ENCODE measurements at regions not wholly inside any gene's neighbourhood (a gene's known extent, or its start where the extent isn't known, plus 50 kb on each side); places are given as distances from the start of the nearest gene placed in this dataset.

DNA sequence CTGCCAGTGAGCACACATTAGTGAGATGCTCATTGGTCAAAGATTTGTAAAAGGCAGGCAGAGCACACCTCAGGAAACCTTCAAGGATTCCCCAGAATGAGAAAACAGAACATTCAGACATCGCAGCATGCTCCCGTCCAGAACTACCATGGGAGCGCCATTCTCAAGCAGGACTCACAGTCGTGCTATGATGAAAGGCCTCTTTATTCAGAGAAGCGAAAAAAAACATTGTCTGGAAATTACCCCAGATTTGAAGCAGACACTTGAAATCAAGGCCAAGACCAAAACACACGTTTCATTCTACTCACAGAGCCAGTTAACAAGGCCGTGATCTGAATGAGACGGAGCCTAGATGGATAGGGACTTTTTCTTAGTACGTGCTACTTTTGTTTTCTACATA, 961.8 kb upstream of the TENM3 start:
- DNase-seq: no peak

DNA sequence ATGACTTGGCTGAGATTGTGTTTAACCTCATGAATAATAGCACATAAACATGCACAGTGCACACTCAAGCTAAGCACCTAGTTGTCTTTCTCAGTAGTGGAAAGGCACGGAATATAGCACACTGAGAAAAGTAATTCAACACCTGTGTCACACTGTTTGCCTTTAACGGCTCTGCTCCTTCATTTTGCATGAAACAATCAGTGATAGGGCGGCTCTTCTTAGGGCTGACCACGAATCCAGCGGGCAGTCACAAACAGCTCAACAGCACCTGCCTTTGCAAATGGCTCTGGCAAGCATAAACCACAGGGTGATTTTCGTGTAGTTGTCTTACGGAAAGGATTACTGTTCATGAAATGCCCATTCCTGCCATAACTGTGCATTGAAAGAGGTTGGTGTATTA, 954.0 kb upstream of the TENM3 start:
- no peak for DNase-seq

DNA sequence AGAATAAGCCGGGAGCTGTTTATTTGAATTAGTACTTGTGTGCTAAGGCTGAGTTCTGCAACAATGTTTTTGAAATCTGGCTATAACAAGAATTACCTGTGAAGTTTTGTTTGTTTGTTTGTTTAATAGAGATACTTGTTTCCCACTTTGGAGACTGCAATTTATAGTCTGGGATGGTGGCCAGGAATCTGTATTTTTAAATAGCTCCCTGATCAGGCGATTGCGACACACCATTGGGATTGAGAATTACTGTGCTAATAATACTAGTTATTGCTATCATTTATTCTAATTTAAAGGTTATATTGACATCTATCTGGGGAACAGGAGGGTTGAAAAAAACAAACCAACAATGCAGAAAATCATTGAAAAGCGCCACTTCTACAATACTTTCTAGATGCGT, 951.6 kb upstream of the TENM3 start:
- no peak for DNase-seq

DNA sequence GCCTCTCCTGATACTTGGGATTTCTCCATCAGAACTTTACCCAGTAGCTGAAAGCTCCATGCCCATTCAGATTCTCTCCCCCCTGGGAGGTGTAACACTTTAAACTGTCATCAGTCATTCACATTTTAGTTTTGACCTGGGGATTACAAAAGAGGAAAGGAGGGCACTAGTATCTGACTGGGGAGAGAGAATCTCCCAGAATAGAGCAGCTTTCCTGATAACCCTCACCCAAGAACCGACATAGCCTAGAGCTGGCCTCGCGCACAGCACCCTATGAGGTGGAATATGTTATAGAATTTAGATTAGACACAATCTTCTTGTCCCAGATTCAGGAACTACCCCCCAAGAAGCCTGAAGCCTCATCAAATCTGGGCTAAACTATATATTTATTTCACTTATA, 950.2 kb upstream of the TENM3 start:
- DNase-seq: no peak

DNA sequence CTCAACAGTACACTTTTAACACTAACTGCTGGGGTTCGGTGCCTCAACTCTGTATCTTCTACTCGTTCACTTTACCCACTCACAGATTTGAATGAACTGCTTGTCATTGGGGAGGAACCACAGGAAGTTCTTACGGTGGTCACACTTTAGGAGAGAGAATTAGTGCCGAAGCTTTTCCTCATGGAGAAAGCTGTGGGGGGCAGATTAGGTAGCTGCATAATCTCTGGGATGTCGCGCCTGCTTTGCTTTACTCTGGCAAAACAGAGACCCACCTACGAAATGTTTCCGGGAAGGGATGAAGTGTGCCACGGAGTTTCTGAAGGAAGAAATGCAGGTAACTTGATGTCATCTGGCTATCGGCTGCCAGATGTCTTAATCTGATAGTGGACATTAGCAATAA, 949.7 kb upstream of the TENM3 start:
- DNase-seq: no peak

DNA sequence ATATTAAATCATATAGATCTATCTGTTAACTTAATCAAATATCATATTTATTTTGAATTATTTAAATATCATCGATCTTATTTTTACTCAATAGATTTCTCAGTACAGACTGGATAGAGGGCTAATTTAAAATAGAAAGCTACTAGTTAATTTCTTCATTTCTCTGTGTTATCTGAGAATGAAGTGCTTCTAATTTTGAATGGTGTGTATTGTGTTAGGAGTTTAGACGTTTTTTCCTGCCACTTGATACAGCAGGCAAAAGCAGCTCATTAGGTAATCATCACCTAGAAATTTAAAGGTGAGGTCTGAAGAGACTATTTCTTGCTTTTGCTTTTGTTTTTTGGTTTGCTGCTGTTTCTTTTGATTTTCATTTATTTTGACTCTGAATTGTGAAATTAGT, 948.8 kb upstream of the TENM3 start:
- no peak for DNase-seq

DNA sequence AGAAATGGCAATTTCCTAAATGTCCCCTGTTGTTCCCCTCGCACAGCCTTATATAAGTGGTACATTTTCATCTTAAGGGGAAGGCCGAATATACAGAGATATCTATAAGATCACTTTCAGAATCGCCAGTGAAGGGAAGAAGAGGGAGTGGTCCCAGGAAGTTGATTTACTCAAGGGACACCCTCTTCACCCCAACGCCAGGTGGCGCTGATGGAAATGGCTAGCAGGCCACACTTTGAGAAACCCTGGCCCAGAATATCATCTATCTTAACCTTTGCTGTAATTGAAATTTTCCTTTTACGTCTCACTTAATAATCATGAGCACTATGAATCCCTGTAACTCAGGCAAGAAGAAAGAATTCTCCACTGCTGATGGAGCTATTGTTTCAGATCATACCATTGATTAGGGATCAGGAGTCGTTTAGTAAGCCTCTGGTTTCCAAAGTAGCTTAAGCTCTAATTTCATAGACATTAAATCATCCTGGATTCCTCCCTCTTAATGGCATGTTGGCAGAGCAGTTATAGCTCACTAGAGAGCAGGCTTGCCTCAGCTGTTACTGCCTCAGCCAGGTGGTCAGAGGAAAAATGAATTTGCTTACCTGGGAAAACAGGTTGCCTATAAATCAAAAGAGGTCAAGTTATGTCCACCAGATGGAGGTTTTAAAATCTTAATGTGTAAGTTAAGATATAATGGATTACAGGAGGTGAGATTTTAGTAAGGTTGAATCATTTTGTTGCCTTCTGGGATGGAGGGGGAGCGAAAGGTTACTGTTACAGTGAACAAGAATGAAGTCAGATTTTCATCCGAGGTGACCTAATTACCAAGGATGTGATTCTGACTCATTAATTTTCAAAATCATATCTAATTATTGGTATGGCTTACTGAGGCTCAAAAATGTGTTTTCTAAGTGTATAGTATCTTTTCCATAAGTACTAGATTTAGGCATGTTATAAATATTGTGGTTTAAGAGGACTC, 941.2 kb upstream of the TENM3 start:
- peak; percentile 71 for DNase-seq

DNA sequence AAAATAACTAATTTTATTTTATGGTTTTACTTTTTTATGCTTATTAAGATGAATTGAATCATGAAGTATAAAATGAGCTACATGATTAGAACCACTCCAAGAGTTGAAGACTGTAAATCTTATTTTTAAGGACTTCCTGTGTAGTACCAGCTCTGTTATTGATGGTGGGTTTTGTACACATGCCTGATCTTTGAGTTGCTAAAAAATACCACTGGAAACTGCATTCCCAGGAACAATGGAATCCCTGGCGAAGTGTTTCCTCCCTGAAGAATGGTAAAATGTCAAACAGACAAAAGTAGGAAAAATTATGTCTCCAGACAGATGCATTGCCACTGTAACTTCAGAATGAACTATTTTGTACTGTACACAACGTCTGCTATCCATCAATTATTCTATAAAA, 935.4 kb upstream of the TENM3 start:
- DNase-seq: no peak

DNA sequence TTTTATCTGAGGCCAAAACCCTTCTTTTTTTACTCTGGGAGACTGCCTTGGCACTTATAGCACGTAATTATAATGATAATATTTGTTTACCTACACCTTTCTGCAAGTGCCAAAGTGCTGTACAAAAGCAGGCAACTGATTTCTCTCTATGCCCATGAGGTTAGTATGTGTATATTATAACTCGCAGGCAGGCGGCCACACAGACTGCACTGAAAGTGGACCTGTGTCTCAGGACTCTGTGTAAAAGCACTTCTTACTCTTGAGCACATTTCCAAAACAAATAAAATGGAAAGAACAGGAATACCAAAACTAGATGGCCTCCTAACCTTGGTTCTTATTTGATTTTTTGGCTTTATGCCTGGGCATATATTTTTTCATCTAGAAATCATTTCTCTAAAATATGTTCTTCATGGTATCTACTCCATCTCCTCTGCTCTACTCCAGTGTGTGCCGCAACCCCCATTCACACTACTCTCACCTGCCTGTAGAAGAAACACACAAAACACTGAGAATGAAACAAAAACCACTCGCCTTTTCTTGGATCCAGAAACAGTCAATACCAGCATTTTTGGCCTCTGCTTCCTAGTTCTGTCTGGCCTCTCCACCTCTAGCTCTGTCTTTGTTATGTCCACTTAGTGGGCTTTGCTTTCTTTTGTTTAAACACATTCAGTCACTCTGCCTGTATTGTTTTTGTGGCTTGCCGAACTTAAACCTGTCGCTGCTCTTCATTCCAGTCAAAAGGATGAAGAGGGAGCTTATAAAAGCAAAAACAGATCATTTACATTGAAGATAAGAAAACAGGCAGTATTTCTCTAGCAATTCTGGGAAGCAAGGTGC, 934.5 kb upstream of the TENM3 start:
- DNase-seq: no peak

DNA sequence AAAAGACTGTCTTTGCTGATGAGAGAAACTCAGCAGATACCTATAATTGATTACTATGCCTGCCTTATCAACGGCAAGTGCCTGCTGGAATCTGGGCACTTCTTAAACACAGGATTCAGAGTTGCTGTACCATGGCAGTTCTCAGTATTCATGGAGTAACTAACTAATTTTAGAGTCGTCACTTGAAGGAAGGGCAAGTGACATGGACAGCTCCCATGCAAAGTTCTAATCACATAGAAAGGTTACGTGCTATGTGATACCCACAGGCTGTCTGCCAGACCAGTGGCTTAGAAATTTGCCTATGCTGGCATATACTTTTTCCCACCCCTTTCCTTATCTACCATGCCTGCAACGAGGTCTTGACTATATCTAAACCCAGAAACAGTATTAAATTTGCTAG, 931.1 kb upstream of the TENM3 start:
- DNase-seq: no peak

DNA sequence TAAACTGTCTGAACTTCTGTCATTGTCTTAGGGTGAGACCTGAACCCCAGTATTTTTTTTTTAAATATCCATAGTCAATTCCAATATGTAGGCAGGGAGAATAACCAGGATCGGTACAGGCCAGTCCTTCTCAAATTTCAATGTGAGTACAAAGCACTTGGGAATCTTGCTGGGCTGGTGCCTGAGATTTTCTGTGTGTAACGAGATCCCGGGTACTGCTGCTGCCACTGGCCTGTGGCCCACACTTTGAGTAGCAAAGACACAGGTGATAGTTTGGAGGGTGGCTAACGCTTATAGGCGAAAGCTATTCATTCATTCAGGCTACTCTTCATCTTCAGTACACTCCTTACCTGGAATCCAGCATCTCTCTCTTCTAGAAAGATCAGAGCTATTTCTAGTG, 923.6 kb upstream of the TENM3 start:
- DNase-seq: no peak

DNA sequence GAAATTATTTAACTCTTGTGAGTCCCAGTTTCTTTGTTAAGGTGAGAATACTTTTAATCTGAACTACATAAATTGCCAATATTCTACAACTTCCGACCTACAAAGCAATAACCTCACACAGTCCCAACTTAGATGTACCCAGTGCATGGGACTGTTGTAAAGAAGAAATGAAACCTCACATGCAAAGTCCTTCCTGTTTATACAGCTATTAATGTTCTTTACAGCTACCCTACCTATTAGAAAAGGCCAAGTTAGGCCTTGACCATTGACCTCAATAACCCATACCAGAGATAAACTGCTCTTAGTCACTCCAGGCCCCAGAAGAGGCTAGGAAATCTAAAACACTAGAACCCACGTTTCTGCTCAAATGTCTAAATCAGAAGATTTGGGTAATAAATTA, 920.1 kb upstream of the TENM3 start:
- no peak for DNase-seq

DNA sequence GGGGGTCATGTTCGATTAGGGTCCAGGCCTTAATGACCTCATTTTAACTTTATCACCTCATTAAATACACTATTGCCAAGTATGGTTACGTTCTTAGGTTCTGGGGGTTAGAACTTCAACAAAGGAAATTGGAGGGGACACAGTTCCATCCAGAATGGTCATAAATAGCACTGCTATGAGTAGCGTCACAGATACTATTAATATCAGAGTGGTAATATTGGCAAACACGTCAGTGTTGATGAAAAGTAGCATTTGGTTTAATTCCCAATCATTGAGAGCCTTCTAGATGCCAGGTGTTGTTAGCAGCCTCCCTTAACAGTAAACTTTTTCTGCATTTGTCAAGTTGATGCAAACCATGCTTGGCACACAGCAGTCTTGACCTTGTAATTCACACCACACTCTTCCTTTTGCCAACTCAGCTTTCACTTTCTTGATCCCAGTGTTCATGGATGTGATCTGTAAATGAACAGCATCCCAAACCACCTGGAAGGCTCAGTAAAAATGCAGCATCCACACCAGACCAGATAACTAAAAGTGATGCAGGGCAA, 912.5 kb upstream of the TENM3 start:
- no peak for DNase-seq

DNA sequence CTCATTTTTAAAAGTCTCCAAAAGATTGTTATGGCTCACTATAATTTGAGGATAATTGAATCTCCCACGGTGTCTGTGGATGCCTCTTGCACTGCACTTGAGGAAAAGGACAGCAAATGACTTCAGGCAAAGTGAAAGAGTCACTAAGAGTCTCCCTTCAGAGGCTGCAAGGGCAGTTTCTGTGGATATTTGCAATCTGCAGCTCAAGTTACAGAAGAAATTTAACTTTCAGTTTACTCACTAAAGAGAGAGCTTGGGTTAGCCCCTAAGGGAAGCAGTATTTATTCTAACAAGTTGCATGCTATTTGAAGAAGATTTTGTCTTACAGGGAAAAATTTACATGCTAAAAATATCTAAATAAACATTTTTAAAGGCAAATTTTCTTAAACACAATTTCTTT, 912.0 kb upstream of the TENM3 start:
- no peak for DNase-seq

DNA sequence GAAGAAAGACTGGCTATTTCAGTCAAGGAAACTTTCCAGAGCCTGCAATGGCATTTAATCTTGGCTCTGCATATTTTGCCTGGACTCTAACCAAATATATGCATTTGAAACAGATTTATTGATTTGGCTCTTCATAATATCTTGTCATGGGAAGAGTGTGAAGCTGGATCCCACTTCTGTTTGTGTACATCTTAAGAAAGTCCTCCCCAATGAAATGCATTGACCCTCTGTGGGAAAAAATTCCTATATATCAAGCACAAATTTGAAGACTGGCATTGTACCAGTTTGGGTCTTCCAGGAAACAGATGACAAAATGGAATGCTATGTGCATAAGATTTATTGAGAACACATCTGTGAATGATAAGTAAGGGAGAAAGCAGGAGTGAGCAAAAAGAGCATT, 897.3 kb upstream of the TENM3 start:
- DNase-seq: no peak

DNA sequence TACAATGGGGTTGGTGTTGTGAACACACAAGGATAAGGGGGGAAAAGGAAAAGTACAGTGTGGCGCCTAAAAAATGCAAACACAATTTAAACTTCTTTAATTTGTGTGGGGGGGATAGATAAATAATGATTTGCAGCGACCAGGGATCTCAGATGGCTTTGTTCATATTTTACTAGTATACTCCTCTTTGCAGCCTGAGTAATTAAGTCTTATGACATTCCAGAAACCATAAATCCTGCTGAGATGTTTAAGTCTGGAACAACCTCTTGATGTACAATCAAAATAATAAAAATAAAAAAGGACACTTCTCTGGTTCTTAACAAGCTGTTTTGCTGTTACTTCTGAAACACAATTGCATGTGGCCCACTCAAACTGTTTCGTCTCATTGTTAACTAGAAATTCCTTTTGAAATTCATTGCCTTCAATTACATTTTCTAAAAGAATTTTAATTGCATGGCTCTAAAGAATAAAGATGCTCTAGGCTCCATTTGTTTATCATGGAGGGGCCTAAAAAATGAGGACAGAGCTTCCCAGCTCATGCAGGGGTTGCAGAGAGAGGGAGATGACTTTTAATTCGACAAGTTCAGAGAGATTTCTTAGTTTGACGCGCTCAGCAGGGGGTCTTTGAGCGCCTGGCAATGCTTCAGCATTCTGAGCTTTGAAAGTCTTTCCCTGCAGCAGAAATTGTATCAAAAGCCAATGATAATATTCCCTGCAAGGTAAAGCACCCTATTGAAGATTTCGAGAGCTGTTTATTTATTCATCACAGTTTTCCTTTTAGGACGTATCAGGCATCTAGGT, 892.4 kb upstream of the TENM3 start:
- DNase-seq: no peak

DNA sequence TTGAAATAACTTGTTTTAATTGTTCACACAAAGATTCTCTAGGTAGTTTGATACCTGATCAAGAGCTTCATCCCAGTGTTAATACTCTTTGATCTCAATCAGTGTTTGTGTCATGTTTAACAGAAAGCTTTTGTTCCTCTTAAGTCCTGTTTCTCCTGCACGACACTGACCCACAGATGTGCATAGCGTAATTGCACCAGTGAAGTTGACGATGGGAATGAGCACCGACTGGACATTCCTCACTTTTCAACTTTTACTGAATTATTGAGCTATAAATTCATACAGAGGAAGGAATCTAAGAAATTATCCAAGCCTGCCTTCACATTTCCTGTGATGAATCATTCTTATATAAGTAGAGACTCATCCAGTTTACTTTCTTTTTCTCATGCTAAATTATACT, 878.7 kb upstream of the TENM3 start:
- DNase-seq: no peak

DNA sequence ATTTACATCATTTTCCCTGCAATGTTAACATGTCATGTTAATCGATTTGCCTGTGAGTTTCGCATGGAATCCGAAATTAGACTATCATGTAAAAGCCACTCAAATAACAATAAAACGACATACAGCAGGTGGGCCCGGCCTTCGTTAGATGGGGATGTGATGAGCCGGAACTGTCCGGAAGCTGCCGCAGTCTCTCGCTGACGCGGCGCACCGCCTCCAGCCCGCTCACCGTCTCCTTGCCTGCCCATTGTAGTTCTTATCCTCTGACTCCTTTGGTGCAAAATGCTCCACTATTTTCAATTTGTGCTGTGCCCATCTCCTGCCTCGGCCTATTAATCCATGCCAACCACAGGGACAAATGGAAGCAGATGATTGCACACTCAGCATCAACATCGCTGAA, 877.5 kb upstream of the TENM3 start:
- DNase-seq: no peak

DNA sequence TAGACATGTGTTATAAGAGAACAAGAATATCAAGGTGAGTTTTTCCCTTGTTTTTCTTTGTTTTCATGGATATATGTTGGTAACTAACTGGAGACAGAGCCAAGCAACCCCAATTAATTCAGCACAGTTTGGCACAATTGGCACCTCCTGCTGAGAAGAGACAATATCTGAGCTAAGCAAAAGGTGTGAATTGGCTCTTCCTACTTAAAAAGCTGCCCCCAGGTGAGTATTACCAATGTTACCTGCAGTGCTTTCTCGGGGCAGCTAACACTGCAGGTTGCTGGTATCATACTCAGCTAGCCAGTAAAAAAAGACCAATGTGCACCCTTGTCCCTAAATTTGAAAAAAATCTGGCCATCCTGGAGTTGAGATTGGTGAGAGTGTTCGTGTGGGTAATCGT, 871.2 kb upstream of the TENM3 start:
- DNase-seq: no peak

DNA sequence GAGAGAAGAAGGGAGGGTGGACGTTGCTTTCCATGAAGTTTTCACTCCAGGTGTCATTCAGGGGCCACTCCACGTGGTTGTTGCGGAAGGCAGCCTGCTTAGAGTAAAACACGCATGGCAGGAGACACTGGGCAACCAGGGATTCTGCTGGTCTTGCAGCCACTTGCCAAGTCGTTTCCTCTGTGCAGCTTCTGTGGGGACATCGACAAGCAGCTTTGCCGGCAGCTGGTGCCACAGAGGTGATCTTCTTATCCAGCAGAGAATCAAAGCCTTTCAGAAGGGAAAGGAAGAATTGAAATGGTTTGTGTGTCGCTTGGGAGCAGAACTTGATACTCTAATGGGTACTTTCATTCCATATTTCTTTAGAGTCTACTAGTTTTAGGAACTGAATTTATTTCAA, 867.1 kb upstream of the TENM3 start:
- DNase-seq: no peak

DNA sequence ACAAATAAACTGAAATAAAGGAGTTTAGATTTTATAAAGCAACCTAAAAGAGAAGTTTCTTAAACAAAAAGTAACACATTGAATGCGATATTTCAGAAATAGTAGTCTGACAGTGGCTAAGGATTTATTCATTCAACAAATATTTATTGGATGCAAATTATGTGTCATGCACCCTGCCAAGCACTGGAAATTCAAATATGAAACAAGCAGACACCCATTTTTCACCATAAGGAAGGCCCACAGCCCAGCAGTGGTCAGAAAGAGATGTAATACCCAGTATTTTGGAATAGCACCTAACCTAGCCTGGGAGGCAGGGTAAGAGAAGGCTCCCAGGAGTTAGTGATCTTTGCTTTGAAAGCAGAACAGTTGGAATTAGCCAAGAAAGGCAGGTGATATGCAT, 855.1 kb upstream of the TENM3 start:
- no peak for DNase-seq

DNA sequence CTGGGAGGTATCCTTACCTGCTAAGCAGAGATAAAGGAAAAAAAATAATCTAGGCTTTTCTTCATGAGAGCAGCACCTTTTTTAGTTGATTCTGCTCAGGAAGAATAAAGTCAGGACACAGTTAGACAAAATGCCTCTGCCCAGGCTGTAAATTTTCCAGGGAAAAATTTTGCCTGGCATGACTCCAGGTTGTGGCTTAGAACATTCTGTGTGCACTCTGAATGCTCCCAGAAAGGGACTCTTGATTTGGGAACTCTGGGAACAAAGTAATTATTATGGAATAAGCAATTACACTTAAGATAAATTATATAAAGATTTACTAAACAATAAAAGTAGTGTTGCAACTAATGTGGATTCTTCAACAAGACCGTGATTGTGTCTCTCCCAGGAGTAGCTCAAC, 826.2 kb upstream of the TENM3 start:
- no peak for DNase-seq

DNA sequence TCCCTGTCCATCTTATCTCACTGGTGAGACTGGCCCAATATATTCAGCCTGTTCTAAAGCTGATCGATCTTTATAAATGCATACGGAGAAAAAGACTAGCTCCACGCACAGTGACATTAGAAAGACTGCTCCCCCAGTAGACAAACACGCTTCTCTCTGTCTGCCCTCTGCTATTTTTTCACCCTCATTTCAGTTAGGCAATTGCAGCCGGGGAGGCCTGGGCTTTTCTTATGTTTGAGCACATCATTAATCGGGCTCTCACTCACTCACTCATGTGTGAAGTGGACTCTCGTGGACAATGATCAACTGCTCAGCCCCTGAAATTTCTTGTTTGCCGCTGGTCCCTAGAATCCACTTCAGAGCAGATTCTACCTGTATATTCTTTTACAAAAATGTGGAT, 824.7 kb upstream of the TENM3 start:
- no peak for DNase-seq
